COLO668 (cell line): ENCODE measurements at regions not wholly inside any gene's neighbourhood (a gene's known extent, or its start where the extent isn't known, plus 50 kb on each side); places are given as distances from the start of the nearest gene placed in this dataset.

Source experiments
- DNase-seq: peaks from one replicate; lab custom pipeline; 2025; ENCODE audit not compliant: unreplicated experiment; lab: John Stamatoyannopoulos, UW

DNA sequence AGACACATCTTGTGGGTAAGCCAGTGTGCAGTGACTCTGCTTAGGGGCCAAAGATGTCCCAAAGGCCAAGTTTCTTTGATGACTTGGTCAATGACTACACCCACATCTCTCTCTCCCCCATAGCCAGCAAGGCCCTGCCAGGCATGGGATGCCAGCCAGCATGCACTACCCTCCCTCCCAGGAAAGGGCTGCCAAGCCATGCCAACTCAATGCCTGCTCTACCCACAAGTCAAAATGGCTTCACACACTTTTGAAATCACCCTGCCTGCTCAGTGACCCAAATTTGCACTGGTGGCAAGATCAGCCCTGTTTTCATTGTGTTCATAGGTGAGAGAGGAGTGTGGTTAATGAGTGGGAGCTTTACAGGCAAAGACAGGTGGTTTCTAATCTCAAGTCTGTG lies 112.5 kb downstream of the MATN1 start:
- DNase-seq, result no peak

DNA sequence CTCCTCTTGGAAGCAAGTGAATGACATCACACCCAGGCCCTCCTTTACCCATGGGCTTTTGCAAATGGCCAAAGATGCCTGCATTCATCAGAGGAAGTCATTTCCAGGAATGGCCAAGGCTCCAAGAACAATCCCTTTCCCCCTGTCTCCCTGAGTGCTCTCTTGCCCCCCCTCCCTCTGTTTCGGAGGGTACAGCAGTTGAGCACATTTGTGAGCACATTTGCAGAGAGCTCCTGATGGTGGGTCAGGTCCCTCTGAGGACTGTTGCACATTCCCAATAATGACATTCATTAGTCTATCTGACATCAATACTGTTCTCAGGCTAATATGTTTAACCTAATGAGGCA lies 113.4 kb downstream of the MATN1 start:
- DNase-seq, result no peak

DNA sequence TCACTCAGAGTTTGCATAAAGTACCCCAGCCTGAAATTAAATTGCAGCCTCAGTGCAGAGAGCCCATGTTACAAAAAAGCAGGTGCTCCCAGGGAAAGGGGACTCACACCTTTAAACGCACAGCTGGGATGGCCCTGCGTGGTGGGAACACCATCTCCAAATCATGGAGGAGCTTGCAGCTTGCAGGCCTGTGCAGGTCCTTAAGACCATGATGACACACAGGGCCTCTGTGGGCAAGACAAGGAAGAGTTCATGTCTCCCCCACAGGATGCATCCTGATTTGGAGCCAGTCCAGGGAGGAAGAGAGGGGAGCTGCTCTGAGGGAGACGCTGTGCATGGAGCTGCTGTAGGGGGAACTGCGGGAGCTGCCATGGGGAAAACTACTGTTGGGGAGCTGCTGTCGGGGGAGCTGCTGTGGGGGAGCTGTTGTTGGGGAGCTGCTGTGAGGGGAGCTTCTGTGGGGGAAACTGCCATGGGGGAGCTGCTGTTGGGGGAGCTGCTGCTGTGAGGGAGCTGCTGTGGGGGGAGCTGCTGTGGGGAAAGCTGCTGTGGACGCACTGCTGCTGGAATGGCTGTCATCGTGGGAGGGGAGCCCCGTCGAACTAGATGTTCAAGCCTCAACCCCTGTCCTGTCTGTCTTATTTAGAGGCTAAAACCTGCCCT lies 113.9 kb downstream of the MATN1 start:
- no peak for DNase-seq

DNA sequence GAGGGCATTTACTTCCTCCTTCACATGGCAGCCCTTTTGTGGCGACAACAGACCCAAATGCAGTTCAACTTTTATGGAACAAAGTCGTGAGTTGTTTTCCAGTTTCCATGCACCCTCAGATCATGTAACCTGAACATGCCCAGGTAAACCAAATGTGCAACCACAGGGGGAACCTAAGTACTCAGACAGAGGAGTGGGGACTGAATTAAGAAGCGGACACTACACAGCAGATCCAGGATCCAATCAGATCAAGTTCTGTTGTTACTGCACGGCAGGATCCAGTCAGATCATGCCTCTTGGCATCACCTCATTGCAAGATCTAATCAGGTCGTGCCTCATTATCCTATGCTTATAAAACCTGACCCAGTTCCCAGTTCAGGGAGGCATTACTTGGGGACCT lies 115.7 kb downstream of the MATN1 start:
- no peak for DNase-seq

DNA sequence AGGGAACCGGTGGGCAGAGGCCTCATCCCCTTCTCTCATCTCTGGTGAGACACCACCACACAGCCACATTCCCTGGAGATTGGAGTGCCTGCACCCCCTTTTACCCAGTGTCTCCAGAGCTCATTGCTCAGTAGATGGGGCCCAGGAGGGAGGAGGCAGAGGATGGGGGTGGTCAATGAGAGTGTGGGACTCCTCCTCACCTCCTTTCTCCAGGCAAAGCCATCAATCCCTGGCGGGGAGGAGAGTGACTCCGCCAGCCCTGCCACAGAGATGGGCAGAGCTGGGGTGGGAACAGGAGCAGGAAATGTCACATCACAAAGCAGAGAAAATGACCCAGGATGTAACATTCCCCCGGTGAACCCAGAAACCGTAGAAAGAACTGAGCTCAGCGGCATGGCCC lies 117.2 kb downstream of the MATN1 start:
- DNase-seq, result no peak

DNA sequence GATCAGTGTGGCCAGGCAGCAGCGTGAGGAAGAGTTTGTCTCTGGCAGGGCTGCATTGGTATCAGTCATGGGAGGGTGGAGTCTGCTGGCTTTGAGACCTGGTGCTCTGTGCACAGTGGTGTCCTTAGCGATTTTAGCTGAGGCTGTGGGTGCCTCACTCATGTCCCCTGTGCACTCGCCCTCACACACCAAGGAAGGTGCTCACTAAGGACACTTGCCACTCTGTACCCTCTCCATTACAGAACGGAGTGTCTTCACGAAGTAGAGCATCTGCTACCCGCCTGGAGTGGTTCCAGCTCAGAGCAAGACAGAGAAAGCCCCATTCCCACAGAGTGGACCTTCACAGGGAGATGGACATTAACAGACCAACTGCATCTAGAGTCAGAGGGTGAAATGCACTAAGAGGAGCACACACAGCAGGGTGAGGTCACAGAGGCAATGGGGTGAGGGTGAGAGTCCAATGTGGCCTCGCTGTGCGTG lies 117.9 kb downstream of the MATN1 start:
- no peak for DNase-seq

DNA sequence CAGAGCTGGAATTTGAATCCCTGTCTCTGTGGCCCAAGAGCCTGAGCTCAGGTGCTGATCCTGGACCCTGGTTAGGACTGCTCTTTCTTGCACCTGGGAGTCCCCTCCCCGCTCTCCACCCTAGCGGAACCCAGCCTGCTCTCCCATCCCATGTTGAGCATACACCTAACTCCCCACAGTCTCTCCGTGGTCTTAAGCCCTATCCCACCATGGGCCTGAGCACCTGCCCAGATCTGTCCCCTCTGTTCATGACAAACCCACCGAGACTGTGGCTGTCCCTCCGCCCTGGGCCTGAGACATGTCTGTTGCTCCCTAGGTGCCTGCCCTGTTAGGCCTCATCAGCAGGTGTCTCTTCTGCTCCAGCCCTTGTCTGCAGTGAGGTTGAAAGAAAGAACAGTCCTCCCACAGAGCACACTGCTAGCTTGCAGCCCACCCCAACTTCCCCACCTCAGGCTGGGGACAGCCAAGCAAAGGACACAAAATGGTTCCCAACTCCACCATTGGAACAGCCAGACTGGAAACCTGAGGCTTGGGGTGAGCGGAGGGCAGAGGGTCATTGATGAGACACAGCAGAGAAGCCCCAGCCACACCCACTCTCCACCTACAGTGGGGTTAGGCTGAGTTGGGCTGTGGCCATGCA lies 118.5 kb downstream of the MATN1 start:
- no peak for DNase-seq

DNA sequence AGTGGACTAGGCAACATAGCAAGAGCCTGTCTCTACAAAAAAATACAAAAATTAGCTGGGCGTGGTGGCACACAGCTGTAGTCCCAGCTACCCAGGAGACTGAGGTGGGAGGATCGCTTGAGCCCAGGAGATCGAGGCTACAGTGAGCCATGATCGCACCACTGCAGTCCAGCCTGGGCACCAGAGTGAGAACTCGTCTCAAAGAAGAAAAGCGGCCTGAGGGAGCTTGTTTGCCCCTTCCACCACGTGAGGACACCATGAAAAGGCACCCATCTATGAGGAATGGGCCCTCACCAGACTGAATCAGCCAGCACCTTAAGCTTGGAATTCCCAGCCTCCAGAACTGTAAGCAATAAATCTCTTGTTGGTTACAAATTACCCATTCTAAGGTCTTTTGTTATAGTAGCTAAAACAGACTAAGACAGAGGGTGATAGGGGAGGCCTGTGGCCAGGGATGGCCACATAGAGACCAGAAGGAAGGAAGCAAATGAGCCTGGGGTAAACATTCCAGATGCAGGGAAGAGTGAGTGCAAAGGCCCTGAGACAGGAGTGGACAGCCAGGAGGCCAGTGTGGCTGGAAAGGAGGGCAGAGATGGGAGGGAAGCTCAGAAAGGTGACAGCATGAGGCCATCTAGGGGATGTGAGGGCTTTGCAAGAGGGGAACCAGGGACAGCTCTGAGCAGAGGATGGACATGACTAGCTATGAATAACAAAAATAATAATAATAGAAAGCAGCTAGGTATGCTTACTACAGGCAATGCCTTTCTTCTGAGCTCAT lies 120.1 kb downstream of the MATN1 start:
- no peak for DNase-seq

DNA sequence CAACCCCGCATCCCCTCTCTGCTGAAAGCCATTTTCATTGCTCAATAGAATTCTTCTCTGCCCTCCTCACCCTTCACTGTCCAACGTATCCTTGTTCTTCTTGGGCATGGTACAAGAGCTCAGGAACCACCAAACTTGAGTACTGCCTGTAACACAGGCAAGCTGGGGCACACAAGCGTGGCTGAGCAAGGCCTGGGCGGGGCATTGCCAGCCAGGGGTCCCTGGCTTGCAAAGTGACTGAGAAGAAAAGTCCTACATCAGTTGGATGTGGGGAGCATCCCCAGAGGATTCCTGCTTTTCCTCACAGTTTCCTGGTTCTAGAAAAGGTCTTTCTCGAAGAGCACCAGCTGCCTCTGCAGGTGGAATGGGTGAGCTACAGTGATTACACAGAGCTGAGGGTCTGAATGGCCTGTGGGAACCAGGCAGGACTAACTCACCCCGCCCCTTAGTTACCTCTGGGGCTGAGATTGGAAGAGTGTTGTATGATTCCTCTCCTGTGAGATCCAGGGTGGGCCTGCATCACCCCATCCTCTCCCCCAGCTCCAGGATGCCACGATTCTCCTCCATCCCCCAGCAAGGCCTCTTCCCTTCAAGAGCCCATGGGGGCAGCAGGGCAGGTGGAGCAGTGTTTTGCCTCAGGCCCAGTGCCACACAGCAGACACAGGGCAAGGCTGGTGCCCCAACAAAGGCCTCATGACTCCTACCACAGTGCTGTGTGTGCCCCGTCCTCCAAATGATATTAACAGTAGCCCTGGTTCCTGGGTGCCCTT lies 121.9 kb downstream of the MATN1 start:
- no peak for DNase-seq

DNA sequence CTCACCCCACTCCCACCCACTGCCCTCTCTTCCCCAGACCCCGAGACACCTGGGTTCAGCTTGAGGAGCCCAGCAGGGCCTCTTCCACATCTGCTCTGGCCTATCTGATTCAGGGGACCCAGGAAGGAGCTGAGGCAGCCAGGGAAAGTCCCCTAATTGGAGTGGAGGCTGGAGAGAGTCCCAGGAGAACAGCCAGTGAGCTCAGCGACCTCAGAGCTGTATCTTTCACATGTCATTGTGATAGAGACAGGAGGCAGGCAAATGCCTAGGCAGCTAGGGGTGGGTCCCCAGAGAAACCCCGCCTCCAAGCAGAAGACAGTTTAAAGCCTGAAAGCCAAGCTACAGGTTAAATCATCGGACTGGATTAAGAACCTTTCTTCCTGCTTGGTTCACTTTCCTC lies 122.7 kb downstream of the MATN1 start:
- no peak for DNase-seq

DNA sequence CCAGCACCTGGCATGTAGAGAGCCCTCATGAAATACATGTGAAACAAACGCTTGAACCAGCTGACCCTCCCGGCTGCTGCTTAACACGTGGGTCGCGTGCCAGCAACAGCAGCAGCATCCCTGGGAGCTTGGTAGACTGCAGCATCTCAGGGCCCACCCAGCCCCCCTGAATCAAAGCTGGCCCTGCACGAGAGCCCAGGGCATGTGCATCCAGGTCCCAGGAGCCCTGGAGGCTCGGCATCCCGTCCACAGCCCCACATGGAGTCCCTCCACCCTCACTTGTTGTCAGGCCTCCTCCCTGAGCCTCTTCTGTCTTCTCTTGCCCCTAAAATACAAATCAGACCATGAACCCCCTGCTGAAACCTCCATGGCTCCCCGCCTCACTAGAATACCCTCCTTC lies 123.1 kb downstream of the MATN1 start:
- no peak for DNase-seq

DNA sequence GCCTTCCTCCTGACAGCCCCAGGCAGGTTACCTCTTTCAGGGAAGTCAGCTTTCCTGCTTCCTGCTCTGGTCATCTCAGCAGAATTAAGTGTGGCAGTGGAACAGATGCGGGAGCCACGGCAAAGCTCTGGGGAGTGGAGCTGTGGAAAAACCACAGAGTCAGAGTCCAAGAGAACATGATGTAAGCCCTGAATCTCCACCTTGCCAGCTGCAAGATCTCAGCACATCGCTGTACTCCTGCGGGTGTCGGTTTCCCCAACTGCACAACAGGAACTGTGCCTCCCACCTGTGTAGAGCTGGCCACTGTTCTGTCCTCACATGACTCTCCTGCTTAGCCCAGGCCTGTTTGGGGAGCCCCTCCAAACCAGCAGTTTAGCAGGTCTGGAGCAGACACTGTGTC lies 123.7 kb downstream of the MATN1 start:
- no peak for DNase-seq

DNA sequence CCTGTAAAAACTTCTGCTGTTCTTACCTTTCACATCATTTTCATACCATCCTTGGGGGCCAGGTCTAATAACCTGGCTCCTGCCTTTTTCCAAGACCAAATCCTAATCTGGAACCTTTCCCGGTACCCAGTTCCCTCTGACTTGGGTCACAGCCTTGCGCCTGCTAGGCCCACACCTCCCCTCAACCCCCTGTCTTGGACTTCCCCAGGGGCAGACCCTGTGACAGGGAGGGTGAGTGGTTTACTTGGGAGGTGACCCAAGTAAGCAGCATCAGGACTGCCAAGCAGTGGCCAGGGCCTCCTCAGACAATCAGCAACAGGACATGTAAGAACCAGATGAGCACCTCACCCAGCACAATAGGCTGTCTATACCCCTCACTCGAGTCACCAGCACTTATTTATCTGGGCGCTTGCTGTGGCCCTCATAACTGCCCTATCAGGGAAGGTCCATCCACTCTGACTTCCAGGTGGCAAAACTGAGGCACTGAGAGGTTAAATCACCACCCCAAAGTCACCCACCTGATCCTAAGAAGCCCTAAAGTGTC lies 124.7 kb downstream of the MATN1 start:
- no peak for DNase-seq

DNA sequence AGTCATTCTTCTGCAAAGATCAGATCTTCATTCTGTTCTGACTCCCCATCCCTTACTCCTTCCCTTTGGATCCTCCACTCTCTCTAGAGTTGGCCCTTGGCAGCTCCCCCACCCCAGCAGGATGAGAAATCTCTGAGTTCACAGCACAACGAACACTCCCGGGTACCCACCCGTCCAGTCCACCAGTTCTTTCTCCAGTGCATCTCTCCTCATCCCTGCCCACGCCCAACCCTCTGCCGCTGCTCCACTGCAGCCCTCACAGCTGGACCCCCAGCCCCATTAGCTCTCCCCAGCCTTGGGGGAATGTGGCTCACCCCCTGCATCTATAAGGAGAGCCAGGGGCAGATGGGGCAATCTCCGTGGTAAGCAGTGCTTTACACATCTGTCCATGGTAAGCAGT lies 125.7 kb downstream of the MATN1 start:
- no peak for DNase-seq

DNA sequence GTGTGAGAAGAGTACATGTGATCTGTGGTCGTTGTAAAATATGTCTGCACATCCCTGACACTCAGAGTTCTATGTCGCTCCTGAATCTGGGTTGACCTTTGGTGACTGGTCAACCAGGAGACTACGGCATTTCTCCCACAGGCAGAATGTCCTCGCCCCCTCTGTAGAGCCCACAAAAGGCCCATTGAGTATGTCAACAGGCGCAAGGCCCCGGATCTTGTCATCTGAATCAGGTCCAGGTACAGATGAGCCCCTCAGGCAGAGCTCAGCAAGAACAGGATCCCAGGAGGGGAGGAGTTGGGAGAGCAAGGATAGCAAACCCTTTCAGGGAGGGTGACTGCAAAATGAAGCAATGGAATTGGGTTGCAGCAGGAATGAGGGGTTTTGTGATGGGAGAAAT lies 126.5 kb downstream of the MATN1 start:
- no peak for DNase-seq

DNA sequence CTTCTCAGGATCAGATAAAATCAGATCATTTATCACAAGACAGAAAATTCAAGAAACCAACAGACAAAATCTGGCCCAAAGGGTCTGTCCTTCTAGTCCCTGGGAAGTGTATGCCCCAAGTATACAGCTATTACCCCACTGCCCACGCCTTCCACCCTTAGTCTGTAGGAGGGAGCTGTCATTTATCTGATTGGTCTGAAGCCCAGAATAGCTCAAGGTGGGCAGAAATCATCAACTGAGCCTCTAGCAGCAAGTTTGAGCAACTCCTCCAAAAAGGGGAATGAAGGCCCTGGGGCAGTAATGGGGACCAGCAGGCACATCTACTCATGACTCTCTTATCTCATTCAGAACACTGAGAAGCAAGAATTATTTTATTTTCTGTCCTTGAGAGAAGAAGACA lies 126.9 kb downstream of the MATN1 start:
- DNase-seq, result no peak

DNA sequence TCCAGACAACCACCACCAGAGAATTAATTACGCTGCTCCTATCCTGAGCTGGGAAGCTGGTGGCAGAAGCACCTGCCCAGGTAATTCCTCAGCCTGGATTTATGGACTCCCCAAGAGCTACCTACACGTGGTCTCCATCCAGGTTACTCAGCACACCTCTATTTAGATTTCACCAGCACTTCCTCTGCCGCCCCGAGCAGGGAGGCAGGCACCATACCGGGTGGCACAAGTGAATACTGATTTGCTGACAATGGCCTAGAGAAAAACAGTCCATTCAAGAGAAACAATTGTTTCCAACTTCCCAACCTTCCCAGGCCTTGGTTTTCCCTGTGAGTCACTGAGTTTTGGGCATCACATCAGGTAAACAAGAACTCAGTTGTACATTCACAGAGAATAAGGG lies 134.3 kb downstream of the MATN1 start:
- no peak for DNase-seq

DNA sequence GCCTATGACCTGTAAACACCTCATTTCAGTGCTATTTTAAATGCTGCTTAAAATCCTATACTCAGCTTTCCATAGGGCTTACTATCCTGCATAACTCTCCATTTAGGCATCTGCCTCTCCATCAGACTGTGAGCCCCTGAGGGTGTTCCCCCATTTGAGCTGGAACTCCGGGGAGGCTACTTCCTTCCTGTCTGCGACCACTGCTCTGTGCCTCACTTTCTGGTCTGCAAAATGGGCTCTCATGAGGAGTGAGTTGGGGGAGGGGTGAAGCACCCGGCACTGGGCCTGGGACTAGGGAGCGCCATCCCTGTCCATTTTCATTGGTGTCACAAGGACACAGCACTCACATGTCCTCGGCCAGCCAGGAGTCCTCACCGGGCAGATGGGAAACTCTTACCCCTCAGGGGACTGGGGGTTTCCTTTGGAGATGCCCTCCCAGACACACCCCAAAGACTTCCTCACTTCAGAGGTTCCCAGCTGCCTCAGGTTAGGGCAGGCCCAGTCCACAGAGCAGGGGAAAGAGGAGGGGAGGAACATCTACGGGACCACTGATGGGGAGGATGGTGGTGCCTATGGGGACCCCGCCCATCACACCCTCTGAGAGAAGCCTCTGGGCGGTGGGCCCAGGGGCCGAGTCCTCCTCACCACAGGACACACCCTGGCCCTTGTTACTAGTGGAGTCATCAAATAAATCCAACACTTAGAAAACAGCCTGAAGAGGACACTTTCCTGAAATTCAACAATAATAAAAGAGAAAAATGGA lies 134.9 kb downstream of the MATN1 start:
- DNase-seq, result no peak

DNA sequence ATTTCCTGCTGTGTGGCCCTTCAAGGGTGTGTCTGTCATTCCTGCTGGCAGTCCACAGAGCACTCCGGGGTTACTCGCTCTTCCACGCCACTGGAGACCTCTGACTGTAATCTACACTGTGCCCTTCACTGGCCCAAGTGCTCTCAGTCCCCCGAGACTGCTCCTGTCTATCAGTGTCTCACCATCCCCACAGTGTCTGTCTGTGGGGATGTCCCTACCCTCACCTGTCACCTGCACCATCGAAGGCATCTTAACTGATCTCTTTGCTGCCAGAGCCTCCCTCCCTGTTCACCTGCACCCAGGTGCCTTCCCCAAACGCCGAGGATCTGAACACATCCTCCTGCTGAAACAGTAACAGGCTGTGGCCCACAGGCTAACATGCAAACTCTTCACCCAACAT lies 136.7 kb downstream of the MATN1 start:
- DNase-seq, result no peak

DNA sequence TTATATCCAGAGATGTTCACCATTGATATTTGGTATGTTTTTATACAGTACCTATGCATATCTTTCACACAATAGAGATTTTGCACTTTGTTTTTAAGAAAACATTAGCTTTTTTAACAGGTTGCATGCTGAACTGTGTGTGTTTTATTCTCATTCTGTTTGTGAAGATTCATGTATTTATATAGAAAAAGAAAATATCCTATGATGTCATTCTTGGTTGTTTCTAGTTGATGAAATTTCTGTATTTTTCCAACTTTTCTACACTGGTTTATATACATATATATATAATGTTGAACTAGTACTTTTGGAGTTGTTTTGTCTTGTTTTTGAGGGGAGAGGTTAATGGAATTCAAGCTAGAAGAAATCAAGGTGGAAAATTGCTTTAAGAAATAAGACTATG lies 143.8 kb downstream of the MATN1 start:
- no peak for DNase-seq

DNA sequence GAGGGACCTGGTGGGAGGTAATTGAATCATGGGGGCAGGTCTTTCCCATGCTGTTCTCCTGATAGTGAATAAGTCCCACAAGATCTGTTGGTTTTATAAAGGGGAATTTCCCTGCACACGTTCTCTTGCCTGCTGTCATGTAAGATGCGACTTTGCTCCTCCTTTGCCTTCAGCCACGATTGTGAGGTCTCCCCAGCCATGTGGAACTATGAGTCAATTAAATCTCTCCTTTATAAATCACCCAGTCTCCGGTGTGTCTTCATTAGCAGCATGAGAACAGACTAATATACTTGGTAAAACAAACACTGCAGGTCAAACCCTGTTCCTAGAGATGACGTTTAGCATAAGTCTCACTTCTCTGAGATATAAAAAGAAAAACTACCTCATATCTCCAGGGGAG lies 148.3 kb downstream of the MATN1 start:
- DNase-seq, result no peak
